ENCODE measurements at regions not wholly inside any gene's neighbourhood (a gene's known extent, or its start where the extent isn't known, plus 50 kb on each side); places are given as distances from the start of the nearest gene placed in this dataset.

DNA sequence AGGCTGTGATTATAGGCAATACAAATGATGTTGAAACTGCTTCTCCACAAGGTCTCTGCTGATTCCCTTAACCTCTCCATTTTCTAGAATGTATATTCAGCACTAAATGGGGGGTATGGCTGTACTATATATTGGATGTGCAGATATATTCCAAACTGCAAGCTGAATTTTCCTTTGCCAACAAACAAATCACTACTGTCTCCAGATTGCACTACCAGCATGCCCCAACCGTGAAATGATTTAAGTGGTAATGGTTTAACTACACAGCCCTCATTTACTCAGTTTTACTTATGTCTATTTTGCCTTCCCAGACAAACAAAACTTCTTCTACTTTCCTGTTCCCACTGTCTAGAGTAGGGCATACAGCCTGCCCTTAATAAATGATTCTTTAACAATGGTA, 112.7 kb upstream of the GAREM1 start:
- Histone ChIP-seq H3K4me3 (no peak overlapping the region), H3K4me1 (no peaks in the 10 kb centered on the region), H3K27ac (no peak overlapping the region), H3K27me3 (no peaks in the 10 kb centered on the region), H3K9me3 (no peaks in the 10 kb centered on the region), H3K36me3 (no peaks in the 10 kb centered on the region)
- no peak for DNase-seq
- intact Hi-C loops (cut with DNase I): no loop called here
- TF ChIP-seq EP300 (IDR thresholded peaks at IDR 0.05) (no peak), POLR2AphosphoS5 (IDR thresholded peaks at IDR 0.05) (no peak)
- WGBS, 2 donors: 52 to 74% methylated on average over 1 of the region's 1 CpG

DNA sequence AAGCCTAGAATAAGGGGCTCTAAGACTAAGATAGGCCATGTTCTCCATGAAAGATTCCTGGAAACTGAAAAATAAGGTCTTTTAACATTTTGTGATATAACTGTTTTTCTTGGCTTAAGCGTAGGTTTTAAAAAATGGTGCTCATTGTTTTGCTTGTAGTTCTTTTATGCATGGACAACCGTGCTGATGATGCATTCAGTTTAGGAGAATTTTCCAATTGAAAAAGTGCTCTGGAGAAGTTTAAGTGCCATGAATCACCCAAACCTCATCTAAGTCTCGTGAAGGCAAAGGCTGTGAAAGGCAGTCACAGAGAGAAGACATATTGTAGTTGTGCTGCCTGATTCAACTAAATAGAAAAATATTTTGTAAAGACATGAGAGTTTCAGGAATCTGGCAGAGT, 111.8 kb upstream of the GAREM1 start:
- WGBS, 2 donors: 80 to 84% methylated on average over 3 of the region's 3 CpGs
- DNase-seq: no peak
- Histone ChIP-seq H3K36me3 (no peaks in the 10 kb centered on the region), H3K27ac (no peak overlapping the region), H3K9me3 (no peaks in the 10 kb centered on the region), H3K4me3 (no peak overlapping the region), H3K4me1 (no peaks in the 10 kb centered on the region), H3K27me3 (no peaks in the 10 kb centered on the region)
- TF ChIP-seq POLR2AphosphoS5 (IDR thresholded peaks at IDR 0.05): no peak
- TF ChIP-seq POLR2A (IDR thresholded peaks at IDR 0.05): no peak
- TF ChIP-seq EP300 (IDR thresholded peaks at IDR 0.05): no peak
- no peak for TF ChIP-seq CTCF (IDR thresholded peaks at IDR 0.05)
- intact Hi-C loops (cut with DNase I): no loop called here

GRCh38 chr18:32577561-32577960, 106.9 kb upstream of the GAREM1 start:
- no peaks in the 10 kb centered on the region for H3K4me1 ChIP-seq
- 11 to 59% methylated on average over 2 of the region's 2 CpGs for WGBS, 2 donors
- no peak overlapping the region for H3K4me3 ChIP-seq
- intact Hi-C loops (cut with DNase I): no loop called here
- H3K36me3 ChIP-seq: no peaks in the 10 kb centered on the region
- no peaks in the 10 kb centered on the region for H3K9me3 ChIP-seq
- DNase-seq: no peak
- no peak for TF ChIP-seq CTCF (IDR thresholded peaks at IDR 0.05)
- TF ChIP-seq POLR2A (IDR thresholded peaks at IDR 0.05): no peak
- TF ChIP-seq EP300 (IDR thresholded peaks at IDR 0.05): no peak
- no peak for TF ChIP-seq POLR2AphosphoS5 (IDR thresholded peaks at IDR 0.05)
- H3K27ac ChIP-seq: no peak overlapping the region
- peaks cover 0 to 2% (median 0%) of the 10 kb centered on the region in 3 donors for H3K27me3 ChIP-seq

DNA sequence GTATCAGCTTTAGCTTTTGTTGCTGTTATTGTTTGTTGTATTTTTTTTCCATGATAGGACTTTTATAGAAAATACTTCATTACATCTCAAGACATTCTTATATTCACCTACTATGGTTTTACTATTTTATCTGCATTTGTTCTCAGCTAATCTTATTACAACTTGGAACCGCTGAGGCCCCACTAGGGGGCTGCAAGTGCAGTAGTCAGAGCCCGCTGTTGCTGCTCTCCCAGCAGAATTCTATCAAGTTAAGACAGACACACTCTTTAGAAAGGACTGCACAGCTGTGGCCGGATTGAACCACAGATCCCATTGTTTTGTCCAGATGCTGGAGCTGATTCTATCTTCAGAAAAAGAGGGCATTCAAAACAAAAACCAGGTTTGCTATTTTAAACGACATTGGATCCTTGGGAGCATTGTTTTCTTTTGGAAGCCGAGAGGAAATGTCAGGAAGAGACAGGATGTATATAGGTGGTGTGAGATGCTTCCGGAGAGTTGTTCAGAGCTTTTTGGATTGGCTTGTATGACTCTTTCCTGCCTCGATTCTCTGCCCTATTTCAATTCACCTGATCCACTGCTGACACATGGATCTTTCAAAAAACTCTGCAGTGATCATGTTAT, 105.7 kb upstream of the GAREM1 start:
- Histone ChIP-seq H3K36me3 (no peaks in the 10 kb centered on the region), H3K27me3 (peaks cover 0 to 2% (median 0%) of the 10 kb centered on the region in 3 donors), H3K9me3 (no peaks in the 10 kb centered on the region), H3K4me1 (no peaks in the 10 kb centered on the region), H3K27ac (no peak overlapping the region), H3K4me3 (no peak overlapping the region)
- WGBS, 2 donors: 18 to 48% methylated on average over 7 of the region's 7 CpGs
- no peak for DNase-seq
- peak in 1 of 4 experiments; percentile 7 for TF ChIP-seq CTCF (IDR thresholded peaks at IDR 0.05)
- TF ChIP-seq POLR2AphosphoS5 (IDR thresholded peaks at IDR 0.05): no peak
- intact Hi-C loops (cut with DNase I): no loop called here

GRCh38 chr18:32566960-32567359, 96.3 kb upstream of the GAREM1 start:
- TF ChIP-seq EP300 (IDR thresholded peaks at IDR 0.05): no peak
- Histone ChIP-seq H3K36me3 (no peaks in the 10 kb centered on the region), H3K4me1 (no peaks in the 10 kb centered on the region), H3K27me3 (no peaks in the 10 kb centered on the region), H3K9me3 (no peaks in the 10 kb centered on the region), H3K4me3 (no peak overlapping the region), H3K27ac (no peak overlapping the region)
- WGBS, 2 donors: 40 to 66% methylated on average over 3 of the region's 3 CpGs
- intact Hi-C loops (cut with DNase I): no loop called here
- DNase-seq: no peak

Data from sigmoid colon (tissue), 6 donors.